IPS-NIHi7 (cell line): ENCODE measurements at regions not wholly inside any gene's neighbourhood (a gene's known extent, or its start where the extent isn't known, plus 50 kb on each side); places are given as distances from the start of the nearest gene placed in this dataset.

Experiments used
- DNase-seq: peaks from one replicate; pipeline ENCODE4 v3.0.0; 2012; ENCODE audit warnings: mixed read lengths; ENCODE audit errors: extremely low spot score

DNA sequence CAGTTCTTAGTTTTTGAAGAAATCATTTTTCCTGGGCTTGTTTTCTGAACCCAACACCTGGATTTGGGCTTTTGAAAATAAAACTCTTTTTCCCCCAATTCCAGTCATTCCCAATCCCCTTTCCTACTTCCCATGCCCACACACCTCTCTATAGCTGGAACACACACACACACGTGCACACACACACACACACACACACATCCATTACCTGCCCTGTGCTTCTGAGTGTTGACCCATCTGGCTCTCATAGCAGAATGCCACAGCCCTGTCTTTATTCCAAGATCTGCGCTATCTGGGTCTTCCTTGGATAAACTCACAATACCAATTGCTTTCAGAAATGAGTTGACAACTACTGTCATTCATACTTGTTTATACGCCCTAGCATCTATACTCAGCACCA is 54.9 kb upstream of the C4orf54 start:
- no peak for DNase-seq

DNA sequence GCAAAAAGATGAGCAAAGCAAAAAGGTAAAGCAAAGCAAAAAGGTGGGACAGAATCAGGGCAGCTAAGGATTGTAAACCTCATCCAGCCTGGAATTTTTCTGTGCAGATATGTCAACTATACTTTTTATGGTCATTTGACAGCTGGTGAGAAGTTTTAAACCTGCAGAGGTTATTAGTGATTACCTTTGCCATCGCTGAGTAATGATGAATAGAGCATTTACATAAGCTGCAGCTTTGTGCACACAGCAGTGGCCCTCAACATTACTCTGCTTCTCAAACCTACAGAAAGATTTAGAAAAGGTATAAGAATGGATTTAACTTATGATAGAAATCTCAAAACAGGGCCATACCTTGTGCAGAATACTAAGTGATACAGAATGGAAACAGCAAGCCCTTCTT is 54.5 kb upstream of the C4orf54 start:
- DNase-seq: no peak

DNA sequence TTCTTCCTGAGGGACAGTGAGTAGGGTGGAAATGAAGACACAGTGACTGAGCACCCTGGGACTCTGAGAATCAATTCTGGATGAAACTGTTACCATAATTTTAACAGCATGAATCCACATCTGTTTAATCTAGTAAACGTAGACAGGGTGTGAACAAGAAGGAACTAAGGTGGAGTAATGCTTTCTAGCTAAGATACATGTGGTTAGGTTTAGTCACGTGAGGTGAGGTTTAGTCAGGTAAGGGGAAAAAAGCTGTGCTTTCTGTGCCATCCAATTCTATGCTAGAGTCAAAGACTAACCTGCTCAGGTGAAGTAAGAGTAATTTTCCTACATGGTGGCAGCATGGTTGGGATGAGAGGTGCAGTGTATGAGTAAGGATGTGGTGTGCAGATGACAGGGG is 54.0 kb upstream of the C4orf54 start:
- DNase-seq: no peak

DNA sequence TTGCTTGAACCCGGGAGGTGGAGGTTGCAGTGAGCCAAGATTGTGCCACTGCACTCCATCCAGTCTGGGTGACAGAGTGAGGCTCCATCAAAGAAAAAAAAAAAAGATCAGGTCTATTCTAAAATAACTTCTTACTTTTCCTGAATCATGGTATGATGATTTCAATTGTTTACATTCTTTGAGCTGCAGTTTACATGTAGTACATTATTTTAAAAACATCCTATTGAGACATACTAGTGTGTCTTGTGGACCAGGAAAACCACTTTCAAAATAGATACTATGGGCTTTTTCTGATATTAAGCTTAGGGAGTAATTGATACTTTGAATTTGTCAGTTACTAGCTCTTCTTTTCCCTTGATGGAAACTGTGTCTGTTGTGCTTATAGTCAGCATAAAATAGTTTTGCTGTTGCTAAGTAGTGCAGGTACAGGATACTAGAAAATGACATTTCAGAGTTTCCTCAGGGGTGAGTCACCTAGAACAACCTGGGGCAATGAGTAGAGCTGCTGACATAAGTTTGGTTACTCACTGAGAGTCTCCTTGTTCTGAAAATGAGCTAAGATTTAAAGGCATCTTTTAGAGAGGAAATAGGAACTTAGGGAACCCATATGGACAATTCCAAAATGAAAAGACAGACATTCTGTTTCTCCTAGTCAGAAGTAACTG is 53.2 kb upstream of the C4orf54 start:
- DNase-seq: no peak

DNA sequence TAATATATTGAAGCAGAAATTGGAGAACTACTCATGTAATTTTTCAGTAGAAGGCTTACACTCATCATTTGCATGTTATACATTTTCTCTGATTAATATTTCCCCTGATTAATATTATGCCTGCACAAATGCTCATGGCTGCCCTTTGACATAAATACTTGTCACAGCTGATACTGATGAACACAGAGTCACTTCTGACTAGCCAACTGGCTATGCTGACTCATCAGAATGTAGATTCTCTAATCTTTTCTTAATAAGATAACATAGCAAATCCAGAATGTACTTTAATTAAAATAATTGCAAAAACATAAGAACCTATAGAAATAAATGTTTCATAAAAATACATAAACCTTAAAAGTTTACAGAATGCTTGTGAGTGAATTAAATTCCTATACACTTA is 52.4 kb upstream of the C4orf54 start:
- DNase-seq: no peak

DNA sequence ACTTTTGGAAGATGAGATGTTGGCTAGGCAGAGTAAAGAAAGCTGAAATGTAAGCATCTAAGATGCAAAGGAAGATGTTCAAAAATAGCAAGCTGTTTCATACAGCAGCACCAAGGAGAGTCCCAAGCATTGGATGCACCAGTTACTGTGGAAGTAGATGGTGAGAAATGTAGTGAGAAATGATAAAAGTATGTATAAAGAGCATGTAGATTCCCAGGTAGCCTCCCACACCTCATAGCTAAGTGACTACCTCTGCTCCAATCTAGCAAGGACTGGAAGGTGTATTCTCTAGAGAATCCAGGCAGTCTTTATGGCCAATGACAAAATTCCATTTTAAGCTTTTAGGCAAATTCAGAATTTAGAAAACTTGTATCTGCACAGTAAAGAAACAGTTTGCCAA is 50.9 kb upstream of the C4orf54 start:
- DNase-seq: no peak
